ENCODE measurements at regions not wholly inside any gene's neighbourhood (a gene's known extent, or its start where the extent isn't known, plus 50 kb on each side); places are given as distances from the start of the nearest gene placed in this dataset.

- no peak for TF ChIP-seq CTCF (IDR thresholded peaks at IDR 0.05)
- no peak for TF ChIP-seq POLR2A (IDR thresholded peaks at IDR 0.05)
Observed at GRCh38 chr7:145481985-145482384, 634.6 kb upstream of the CNTNAP2 start.

Data from right lobe of liver (tissue), 4 donors.